Panc1 (cell line): ENCODE measurements at regions not wholly inside any gene's neighbourhood (a gene's known extent, or its start where the extent isn't known, plus 50 kb on each side); places are given as distances from the start of the nearest gene placed in this dataset.

Experiments used
- ATAC-seq: fragments of 200-7000 bp; cut with Tn5 transposase; 2 replicates; pipeline ENCODE4 v1.9.1; 2020; ENCODE audit warnings: mild to moderate bottlenecking, moderate library complexity
- BruUV-seq: library from RNA; stranded (reverse); fragments of 400-500 nt; replicated peaks from 2 replicates; lab custom pipeline; 2021; lab: Mats Ljungman, UMichigan
- CTCF ChIA-PET: fragments of 300-600 bp; sonication (Branson Sonifier 250); formaldehyde crosslinking; loops from one replicate; lab custom pipeline; 2022; ENCODE audit warnings: antibody characterized with exemption; lab: Charles Lee
- POLR2A ChIA-PET: fragments of 300-600 bp; sonication (Branson Sonifier 250); formaldehyde crosslinking; loops from one replicate; lab custom pipeline; 2022; ENCODE audit warnings: antibody characterized with exemption; lab: Charles Lee
- DNase-seq: peaks from one replicate; pipeline ENCODE4 v3.0.0-alpha.2; 2010; ENCODE audit warnings: low read depth, low spot score
- H3K27ac ChIP-seq: 2 replicates; pipeline ENCODE4 v1.5.1; 2011; ENCODE audit warnings: mild to moderate bottlenecking, low read length, inconsistent platforms
- H3K27me3 ChIP-seq: fragments of 200-500 bp; sonication (Bioruptor generic); 2 replicates; pipeline ENCODE4 v1.6.0; 2014; ENCODE audit warnings: low read length, inconsistent platforms; ENCODE audit not compliant: control insufficient read depth, insufficient read depth
- H3K36me3 ChIP-seq: fragments of 200-500 bp; sonication (Bioruptor generic); 2 replicates; pipeline ENCODE4 v1.5.1; 2014; ENCODE audit warnings: inconsistent platforms, mild to moderate bottlenecking, low read length, moderate library complexity; ENCODE audit not compliant: control insufficient read depth, insufficient read depth
- H3K4me1 ChIP-seq: 2 replicates; pipeline ENCODE4 v1.5.1; 2011; ENCODE audit warnings: inconsistent platforms, mild to moderate bottlenecking, low read length, moderate library complexity; ENCODE audit not compliant: control insufficient read depth, insufficient read depth
- H3K4me3 ChIP-seq, 2 experiments: 2 replicates each; pipeline ENCODE4 v1.5.1; 2011 to 2012; ENCODE audit warnings: low read depth in 2 of 2, low read length in 2 of 2, mild to moderate bottlenecking in 2 of 2, inconsistent platforms in 1 of 2, moderate library complexity in 1 of 2
- H3K9me3 ChIP-seq: fragments of 200-500 bp; sonication (Bioruptor generic); 2 replicates; pipeline ENCODE4 v1.5.1; 2014; ENCODE audit warnings: low read depth, mild to moderate bottlenecking, inconsistent platforms, low read length, moderate library complexity; ENCODE audit not compliant: control insufficient read depth, insufficient read depth
- POLR2AphosphoS5 ChIP-seq: IDR thresholded peaks from 2 replicates; pipeline ENCODE4 v1.6.1; 2012; ENCODE audit warnings: mild to moderate bottlenecking, low read depth, low read length, moderate library complexity
- SIN3A ChIP-seq: IDR thresholded peaks from 2 replicates; pipeline ENCODE4 v1.6.1; 2012; ENCODE audit warnings: low read depth, mild to moderate bottlenecking, low read length, moderate library complexity, borderline replicate concordance; ENCODE audit not compliant: insufficient read depth
- TCF7L2 ChIP-seq: IDR thresholded peaks from 2 replicates; pipeline ENCODE4 v1.6.1; 2011; ENCODE audit warnings: mild to moderate bottlenecking, low read depth, low read length, inconsistent platforms
- in situ Hi-C: cut with HindIII; loops from 2 replicates; pipeline ENCODE4 v1.10.0; 2016; ENCODE audit warnings: low sequenced_read_pairs, low pct_unique_long_range_greater_than_20kb
- intact Hi-C: fragments of 100-400 bp; cut with micrococcal nuclease; formaldehyde crosslinking; loops from one replicate; pipeline ENCODE4 v1.10.0; 2022; ENCODE audit not compliant: unreplicated experiment
- TF ChIP-seq, protein P1 (sequence below): fragments of 450-650 bp; IDR thresholded peaks from 2 replicates; pipeline ENCODE4 v1.5.1; 2017; ENCODE audit warnings: mild to moderate bottlenecking
- TF ChIP-seq, protein P2 (sequence below), 2 experiments: IDR thresholded peaks; 2 replicates each; pipeline ENCODE4 v1.6.1; 2011 to 2012; ENCODE audit warnings: low read depth in 2 of 2, control low read depth in 1 of 2, low read length in 1 of 2, mild to moderate bottlenecking in 1 of 2, moderate library complexity in 1 of 2; ENCODE audit not compliant: insufficient read depth in 1 of 2

DNA sequence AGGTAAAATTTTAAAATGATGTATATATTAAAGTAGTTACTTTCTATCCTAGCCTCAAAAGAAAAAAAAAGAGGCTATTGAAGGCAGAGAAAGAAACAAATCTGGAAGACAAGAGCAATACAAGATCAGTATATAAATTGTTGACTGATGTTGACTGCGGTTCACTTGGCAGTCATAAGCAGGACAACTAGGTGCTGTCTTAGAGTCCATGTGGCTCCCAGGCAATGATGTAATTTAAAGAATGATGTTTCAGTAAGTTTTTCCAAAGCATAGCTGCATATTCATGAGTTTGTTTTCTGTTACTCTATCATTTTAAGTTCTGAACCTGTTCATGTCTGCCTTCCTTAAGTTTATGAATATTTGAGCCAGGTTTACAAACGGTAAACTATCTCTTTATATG lies 630.2 kb downstream of the FAT4 start:
- ChIA-PET POLR2A (no interaction called here), CTCF (no interaction called here)
- Histone ChIP-seq H3K27me3 (no peaks in the 10 kb centered on the region), H3K9me3 (no peaks in the 10 kb centered on the region), H3K36me3 (no peaks in the 10 kb centered on the region; the same call in 1 of the 2 replicates), H3K4me3 (no peak overlapping the region), H3K27ac (no peak overlapping the region), H3K4me1 (no peaks in the 10 kb centered on the region)
- no peak for DNase-seq
- in situ Hi-C loops (no loop called here), intact Hi-C loops (no loop called here)
- BruUV-seq: no TSS peak
- TF ChIP-seq SIN3A (no peak), POLR2AphosphoS5 (no peak), TCF7L2 (no peak)
- TF ChIP-seq, protein P1, sequence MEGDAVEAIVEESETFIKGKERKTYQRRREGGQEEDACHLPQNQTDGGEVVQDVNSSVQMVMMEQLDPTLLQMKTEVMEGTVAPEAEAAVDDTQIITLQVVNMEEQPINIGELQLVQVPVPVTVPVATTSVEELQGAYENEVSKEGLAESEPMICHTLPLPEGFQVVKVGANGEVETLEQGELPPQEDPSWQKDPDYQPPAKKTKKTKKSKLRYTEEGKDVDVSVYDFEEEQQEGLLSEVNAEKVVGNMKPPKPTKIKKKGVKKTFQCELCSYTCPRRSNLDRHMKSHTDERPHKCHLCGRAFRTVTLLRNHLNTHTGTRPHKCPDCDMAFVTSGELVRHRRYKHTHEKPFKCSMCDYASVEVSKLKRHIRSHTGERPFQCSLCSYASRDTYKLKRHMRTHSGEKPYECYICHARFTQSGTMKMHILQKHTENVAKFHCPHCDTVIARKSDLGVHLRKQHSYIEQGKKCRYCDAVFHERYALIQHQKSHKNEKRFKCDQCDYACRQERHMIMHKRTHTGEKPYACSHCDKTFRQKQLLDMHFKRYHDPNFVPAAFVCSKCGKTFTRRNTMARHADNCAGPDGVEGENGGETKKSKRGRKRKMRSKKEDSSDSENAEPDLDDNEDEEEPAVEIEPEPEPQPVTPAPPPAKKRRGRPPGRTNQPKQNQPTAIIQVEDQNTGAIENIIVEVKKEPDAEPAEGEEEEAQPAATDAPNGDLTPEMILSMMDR: no peak
- TF ChIP-seq, protein P2, sequence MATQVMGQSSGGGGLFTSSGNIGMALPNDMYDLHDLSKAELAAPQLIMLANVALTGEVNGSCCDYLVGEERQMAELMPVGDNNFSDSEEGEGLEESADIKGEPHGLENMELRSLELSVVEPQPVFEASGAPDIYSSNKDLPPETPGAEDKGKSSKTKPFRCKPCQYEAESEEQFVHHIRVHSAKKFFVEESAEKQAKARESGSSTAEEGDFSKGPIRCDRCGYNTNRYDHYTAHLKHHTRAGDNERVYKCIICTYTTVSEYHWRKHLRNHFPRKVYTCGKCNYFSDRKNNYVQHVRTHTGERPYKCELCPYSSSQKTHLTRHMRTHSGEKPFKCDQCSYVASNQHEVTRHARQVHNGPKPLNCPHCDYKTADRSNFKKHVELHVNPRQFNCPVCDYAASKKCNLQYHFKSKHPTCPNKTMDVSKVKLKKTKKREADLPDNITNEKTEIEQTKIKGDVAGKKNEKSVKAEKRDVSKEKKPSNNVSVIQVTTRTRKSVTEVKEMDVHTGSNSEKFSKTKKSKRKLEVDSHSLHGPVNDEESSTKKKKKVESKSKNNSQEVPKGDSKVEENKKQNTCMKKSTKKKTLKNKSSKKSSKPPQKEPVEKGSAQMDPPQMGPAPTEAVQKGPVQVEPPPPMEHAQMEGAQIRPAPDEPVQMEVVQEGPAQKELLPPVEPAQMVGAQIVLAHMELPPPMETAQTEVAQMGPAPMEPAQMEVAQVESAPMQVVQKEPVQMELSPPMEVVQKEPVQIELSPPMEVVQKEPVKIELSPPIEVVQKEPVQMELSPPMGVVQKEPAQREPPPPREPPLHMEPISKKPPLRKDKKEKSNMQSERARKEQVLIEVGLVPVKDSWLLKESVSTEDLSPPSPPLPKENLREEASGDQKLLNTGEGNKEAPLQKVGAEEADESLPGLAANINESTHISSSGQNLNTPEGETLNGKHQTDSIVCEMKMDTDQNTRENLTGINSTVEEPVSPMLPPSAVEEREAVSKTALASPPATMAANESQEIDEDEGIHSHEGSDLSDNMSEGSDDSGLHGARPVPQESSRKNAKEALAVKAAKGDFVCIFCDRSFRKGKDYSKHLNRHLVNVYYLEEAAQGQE (IDR thresholded peaks at IDR 0.05; ENCODE audit: insufficient read depth in 1 of 2, low read depth in 2 of 2, low read length in 1 of 2): no peak
- ATAC-seq: no peak

DNA sequence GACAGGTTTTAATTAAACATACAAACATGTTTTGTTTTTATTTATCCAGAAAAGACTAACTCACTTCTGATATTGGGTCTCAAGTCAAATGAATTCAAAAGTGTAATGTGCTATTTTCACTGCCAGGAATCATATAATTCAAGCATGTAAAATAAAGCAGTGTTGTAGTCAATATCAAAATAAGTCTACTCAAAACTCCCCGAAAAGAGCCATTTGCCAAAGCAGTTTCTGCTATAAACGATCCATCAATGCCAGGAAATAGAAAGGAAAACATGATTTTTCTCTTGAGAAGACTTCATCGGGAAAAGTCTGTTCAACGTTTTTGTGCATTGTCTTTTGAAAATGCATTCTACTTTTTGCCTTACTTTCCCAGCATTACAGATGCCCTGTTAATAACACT lies 633.3 kb downstream of the FAT4 start:
- BruUV-seq: no TSS peak
- no peak for ATAC-seq
- POLR2A ChIA-PET: no interaction called here

More for the DNA sequence above, 633.3 kb downstream of the FAT4 start:
- in situ Hi-C loops (no loop called here), intact Hi-C loops (no loop called here)
- Histone ChIP-seq H3K36me3 (no peaks in the 10 kb centered on the region; the same call in 1 of the 2 replicates), H3K27ac (no peak overlapping the region), H3K27me3 (no peaks in the 10 kb centered on the region), H3K4me3 (no peak overlapping the region), H3K4me1 (no peaks in the 10 kb centered on the region), H3K9me3 (no peaks in the 10 kb centered on the region)
- CTCF ChIA-PET: no interaction called here
- TF ChIP-seq, protein P1: no peak
- TF ChIP-seq, protein P2 (IDR thresholded peaks at IDR 0.05; ENCODE audit: insufficient read depth in 1 of 2, low read depth in 2 of 2, low read length in 1 of 2): no peak
- TF ChIP-seq POLR2AphosphoS5 (no peak), SIN3A (no peak), TCF7L2 (no peak)
- DNase-seq: no peak
